Cerebellar nuclear complex (tissue), 1 donor: ENCODE measurements at regions not wholly inside any gene's neighbourhood (a gene's known extent, or its start where the extent isn't known, plus 50 kb on each side); places are given as distances from the start of the nearest gene placed in this dataset.
"Not testable (repeated sequence)": the region's sequence is repeated elsewhere in the genome, so short reads cannot be mapped to it uniquely, and the experiment has no call there.

ENCODE experiments used
- DNase-seq, 2 experiments: peaks; one replicate each; lab custom pipeline; 2025; lab: John Stamatoyannopoulos, UW

- DNase-seq, result no peak
These were observed 646.7 kb upstream of the FOXG1 start for GRCh38 chr14:28119849-28120248.

DNA sequence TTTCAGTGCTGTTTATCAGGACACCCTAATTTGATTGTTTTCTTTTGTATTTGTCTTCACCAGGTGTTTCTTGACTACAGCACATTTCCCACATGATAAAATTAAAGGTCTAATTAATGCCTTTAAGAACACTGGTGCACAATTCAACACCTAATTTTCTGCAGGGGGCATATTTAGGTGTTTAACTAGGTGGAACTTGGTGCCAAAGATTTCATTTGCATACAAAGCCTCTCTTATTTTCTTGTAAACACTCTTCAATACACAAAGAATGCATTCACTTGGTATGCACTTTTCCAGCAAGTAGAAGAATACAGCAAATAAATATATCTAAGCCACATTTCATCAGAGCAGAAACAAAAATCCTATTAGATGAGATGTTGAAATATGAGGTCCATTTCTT is 646.2 kb upstream of the FOXG1 start:
- no peak for DNase-seq

- DNase-seq, result no peak
These were observed 644.9 kb upstream of the FOXG1 start for GRCh38 chr14:28121512-28122297.

DNA sequence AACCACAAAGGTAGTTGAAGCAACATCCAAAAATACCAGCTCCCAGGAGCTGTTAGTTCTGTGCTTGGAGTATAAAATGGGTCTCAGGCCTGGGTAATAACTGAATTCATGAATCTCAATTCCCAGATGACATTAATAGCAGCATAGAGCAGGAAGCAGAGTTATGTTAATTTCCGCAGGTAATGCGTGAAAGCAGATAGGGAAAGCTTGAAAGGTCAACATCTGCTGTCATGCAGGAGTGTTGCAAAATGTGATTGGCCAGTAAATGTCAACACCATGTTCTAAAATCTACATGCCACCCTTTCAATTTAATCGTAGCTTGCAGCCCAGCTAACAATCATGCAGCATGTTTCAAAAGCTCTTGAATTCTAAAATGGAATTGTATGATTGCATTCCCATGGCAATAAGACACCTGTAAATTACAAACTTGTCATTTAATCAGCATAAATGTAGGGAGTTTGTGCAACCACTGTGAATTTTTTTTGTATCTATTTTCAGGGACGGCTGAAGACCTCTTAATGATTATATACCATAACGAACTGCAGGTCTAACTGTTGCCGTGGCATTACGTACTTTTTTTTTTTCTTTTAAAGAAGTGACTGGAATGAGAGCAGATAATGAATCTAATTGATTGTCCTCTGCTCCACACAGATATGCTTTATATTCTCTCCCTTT is 635.8 kb upstream of the FOXG1 start:
- no peak for DNase-seq

DNA sequence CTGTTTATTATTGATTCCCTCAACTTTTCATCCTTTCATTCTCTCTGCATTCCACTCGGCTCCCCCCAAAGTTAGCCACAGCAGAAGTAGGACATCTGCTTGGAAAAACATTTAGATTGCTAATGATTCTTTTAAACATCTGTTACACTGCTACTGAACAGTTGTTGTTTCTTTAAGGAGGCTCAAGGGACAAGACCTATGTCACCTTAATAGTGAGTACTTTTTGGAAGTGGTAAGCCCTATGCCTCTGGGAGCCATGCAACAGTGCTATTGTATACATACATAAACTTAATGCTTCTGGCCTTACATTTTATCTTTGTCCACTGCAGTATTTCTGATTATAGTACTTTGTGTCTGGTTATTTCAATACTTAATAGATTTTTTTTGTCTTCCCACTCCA is 628.2 kb upstream of the FOXG1 start:
- no peak for DNase-seq

DNA sequence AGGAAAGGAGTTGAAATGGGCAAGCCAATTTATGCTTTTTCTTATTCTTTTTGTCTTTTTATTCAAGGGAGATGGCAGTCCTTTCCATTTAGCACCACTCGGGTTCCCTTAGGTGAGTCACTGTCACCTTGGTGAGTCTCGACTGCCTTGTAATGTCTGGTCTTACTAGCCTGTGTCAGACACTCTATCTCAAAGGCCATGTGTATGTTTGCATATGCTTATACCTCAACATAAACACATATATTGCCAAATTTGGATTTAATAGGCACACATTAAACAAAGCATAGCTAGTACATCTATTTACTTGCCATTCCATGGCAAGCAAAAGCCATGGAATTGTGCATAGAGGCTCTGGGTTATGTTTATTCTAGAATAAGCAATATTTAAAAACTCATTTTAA is 624.9 kb upstream of the FOXG1 start:
- DNase-seq, result no peak

- no peak for DNase-seq
These were observed 624.1 kb upstream of the FOXG1 start for GRCh38 chr14:28142400-28143015.

GRCh38 chr14:28143316-28143715 is 623.3 kb upstream of the FOXG1 start:
- DNase-seq, result no peak

DNA sequence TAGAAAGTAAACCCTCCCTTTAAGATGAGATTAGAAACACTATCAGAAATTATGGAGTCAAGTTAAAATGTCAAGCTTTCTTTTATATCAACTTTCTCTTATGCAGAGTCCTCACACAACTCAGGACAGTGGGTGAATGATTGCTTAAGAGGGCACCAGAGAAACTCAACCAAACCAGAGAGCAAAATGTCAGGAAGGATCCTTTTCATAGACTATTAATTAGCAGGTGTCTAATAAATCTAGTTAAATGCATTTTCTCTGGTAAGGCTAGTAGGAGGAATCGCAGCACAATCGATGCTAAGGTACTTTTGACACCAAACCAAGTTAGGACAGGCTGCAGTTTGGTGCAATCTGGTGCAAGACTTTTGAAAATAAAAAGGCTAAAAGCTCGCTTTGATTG is 614.7 kb upstream of the FOXG1 start:
- no peak for DNase-seq

DNA sequence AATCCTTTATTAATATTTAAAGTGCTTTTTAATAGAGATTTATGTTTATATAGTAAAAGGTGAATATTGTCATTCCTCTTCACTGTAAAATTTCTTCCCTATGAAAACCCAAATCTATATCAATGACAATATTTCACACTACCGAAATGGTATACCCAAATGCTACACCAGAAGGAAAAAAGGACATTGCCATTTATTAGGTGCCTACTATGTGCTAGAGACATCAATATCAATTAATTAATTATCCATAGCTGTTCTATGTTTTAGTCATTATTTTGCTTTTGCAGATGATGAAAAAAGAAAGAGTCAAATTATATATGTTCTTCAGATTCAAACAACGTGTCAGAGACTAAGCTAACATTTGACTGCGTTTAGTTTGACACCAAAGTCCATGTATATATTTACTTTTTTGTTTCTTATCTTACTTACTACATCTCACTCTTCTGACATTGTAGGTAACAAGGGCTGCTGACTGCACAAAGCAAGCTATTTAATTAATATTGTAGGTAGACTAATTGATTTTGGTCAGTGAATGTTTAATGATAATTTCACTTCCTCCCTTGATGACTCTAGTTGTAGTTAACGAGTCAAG is 614.0 kb upstream of the FOXG1 start:
- no peak for DNase-seq

- no peak for DNase-seq
These were observed 609.2 kb upstream of the FOXG1 start for GRCh38 chr14:28157289-28157869.

- no peak for DNase-seq
These were observed 608.4 kb upstream of the FOXG1 start for GRCh38 chr14:28157887-28158791.

DNA sequence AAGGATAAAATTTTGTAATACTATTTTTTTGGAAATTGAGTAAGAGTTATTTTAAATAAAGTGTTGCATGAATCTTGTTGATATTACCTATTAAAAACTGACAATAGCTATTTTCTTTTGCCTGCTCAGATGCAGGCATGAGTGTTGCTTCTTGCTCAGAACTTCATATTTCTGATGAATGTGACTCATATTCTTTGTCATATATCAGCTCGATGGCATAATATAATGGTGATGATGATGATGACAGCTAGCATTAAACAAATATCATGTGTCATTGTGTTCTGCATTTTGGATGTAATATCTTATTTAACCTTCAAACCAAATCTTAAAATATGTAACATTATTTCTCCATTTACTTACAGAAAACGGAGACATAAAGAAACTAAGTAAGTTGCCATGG is 605.5 kb upstream of the FOXG1 start:
- no peak for DNase-seq

DNA sequence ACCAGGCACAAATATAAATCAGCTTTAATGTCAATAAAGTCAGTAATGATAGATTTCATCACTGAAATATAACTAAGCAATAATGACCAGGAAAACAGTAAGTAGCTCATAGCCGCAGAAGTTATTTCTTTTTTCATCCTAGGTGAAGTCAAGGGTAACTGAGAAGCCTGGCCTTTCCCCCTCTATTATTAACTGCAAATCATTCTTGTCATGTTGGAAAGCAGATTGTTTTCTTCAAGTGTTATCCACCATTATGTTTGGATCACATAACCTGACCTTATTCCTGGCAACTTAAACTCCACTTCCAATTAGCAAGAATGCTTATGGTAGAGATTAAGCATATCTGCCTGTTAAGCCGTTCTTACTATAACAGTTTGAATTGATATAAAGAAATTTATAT is 603.4 kb upstream of the FOXG1 start:
- DNase-seq, result no peak

DNA sequence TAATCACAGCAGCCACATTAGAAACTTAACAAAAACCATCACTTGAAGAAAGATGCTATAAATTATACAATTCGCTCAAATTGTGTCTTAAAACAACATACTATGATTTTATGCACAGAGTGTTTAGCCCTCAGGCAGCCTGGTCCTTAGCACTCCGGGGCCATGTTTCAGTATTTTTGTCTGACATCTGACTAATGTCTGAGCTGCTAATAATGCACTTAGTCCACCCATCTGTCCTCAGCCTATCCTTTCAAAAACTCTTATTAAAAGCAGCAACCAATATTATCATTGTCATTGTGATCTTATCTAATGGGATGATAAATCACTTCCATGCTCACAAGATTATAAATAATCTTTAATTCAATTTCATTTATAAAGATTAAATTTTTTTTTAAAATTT is 602.7 kb upstream of the FOXG1 start:
- no peak for DNase-seq

DNA sequence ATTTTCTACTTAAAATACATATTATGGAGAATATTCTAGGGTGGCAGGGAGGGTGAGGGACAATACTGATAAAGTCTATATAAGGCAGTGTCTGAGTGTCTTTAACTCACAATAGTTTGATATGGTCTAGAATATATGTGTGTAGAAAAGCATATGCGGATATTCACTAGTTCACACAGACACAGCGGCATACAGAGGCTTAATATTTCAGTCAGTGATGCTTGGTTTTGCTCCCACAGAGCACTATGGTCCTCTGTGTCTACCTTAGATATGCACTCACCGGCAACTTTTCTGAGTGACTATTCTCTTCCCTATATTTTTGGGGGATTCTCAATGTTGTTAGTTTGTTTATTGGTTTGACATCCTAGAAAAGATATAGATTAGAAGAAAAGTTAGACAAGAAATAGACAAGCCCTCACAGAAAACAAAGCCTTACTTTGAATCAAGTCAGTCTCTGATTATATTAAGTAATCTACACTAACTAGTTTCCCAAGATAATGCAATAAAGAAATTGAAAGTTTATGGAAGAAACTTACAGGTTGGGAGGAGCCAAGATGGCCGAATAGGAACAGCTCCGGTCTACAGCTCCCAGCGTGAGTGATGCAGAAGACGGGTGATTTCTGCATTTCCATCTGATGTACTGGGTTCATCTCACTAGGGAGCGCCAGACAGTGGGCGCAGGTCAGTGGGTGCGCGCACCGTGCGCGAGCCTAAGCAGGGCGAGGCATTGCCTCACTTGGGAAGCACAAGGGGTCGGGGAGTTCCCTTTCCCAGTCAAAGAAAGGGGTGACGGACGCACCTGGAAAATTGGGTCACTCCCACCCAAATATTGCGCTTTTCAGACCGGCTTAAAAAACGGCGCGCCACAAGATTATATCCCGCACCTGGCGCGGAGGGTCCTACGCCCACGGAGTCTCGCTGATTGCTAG is 578.4 kb upstream of the FOXG1 start:
- DNase-seq, result not testable (repeated sequence)

- DNase-seq, result no peak
These were observed 569.7 kb upstream of the FOXG1 start for GRCh38 chr14:28196878-28197277.

- no peak for DNase-seq
These were observed 546.2 kb upstream of the FOXG1 start for GRCh38 chr14:28220391-28220790.

GRCh38 chr14:28240909-28241308 is 525.7 kb upstream of the FOXG1 start:
- no peak for DNase-seq

- DNase-seq, result no peak
These were observed 523.7 kb upstream of the FOXG1 start for GRCh38 chr14:28242895-28243294.
